B cell (primary cell): ENCODE measurements at regions not wholly inside any gene's neighbourhood (a gene's known extent, or its start where the extent isn't known, plus 50 kb on each side); places are given as distances from the start of the nearest gene placed in this dataset.

Source experiments
- CTCF ChIP-seq: fragments of 200-600 bp; IDR thresholded peaks from one replicate; pipeline ENCODE4 v1.8.0; 2022; ENCODE audit warnings: antibody characterized with exemption, mild to moderate bottlenecking
- EZH2 ChIP-seq: IDR thresholded peaks from 2 replicates; pipeline ENCODE4 v1.6.1; 2012; ENCODE audit warnings: borderline replicate concordance, low read depth, mild to moderate bottlenecking, moderate library complexity, low read length; ENCODE audit not compliant: insufficient read depth, poor library complexity, severe bottlenecking

GRCh38 chr2:173513107-173513727, 158.5 kb downstream of the CDCA7 start:
- TF ChIP-seq CTCF (no peak), EZH2 (no peak)
